ENCODE measurements at regions not wholly inside any gene's neighbourhood (a gene's known extent, or its start where the extent isn't known, plus 50 kb on each side); places are given as distances from the start of the nearest gene placed in this dataset.

GRCh38 chr7:11233871-11234270 is 260.2 kb downstream of the PHF14 start:
- Histone ChIP-seq H2AFZ (ENCODE audit: low read length) (no peak overlapping the region), H3K36me3 (replicated peaks in 1 of 2; ENCODE audit: control insufficient read depth in 1 of 2, insufficient read depth in 2 of 2, low read length in 2 of 2) (no peaks in the 10 kb centered on the region), H3K4me1 (ENCODE audit: insufficient read depth, low read length) (no peaks in the 10 kb centered on the region), H3K9me3 (ENCODE audit: low read length) (no peaks in the 10 kb centered on the region), H3K9ac (ENCODE audit: insufficient read depth, low read depth, low read length) (no peak overlapping the region), H3K27me3 (ENCODE audit: control insufficient read depth in 1 of 2, insufficient read depth in 2 of 2, low read length in 2 of 2) (no peaks in the 10 kb centered on the region; a peak in 1 of 5 replicates), H3K79me2 (ENCODE audit: insufficient read depth, low read length) (no peaks in the 10 kb centered on the region), H3K27ac (ENCODE audit: extremely low read length, insufficient read depth, low read length) (no peak overlapping the region), H3K4me2 (ENCODE audit: low read depth, low read length) (no peak overlapping the region), H4K20me1 (ENCODE audit: insufficient read depth, low read length) (no peaks in the 10 kb centered on the region), H3K4me3 (replicated peaks in 1 of 3; ENCODE audit: insufficient read depth in 1 of 3, low read depth in 2 of 3, low read length in 3 of 3) (no peak overlapping the region)
- intact Hi-C loops (cut with micrococcal nuclease; ENCODE audit: unreplicated experiment) = loop anchor here (10.0 kb wide), 1 partner anchor 91 kb away; no protein-coding TSS in a partner anchor
- no peak for ATAC-seq
- TF ChIP-seq ZNF879 (CRISPR knock-in tag; IDR thresholded peaks at IDR 0.05) = no peak
- WGBS (ENCODE audit: low lambda C conversion rate) = 3% methylated on average over 2 of the region's 2 CpGs
- no peak for FAIRE-seq
- no TSS peak for BruUV-seq (replicated peaks)
- ChIA-PET POLR2A (no interaction called here), CTCF (ENCODE audit: low intra/inter-chr PET ratio, low total read pairs) (no interaction called here)
- no peak for DNase-seq (ENCODE audit: low spot score)
- in situ Hi-C loops (cut with HindIII; ENCODE audit: extremely low pct_ligation_motif_present, low pct_unique_long_range_greater_than_20kb) = no loop called here

- Histone ChIP-seq H3K4me3 (replicated peaks in 1 of 3; ENCODE audit: insufficient read depth in 1 of 3, low read depth in 2 of 3, low read length in 3 of 3) (no peak overlapping the region), H3K9ac (ENCODE audit: insufficient read depth, low read depth, low read length) (no peak overlapping the region), H3K4me2 (ENCODE audit: low read depth, low read length) (no peak overlapping the region), H3K9me3 (ENCODE audit: low read length) (no peaks in the 10 kb centered on the region), H4K20me1 (ENCODE audit: insufficient read depth, low read length) (no peaks in the 10 kb centered on the region), H3K36me3 (replicated peaks in 1 of 2; ENCODE audit: control insufficient read depth in 1 of 2, insufficient read depth in 2 of 2, low read length in 2 of 2) (no peaks in the 10 kb centered on the region), H2AFZ (ENCODE audit: low read length) (no peak overlapping the region), H3K27ac (ENCODE audit: extremely low read length, insufficient read depth, low read length) (no peak overlapping the region), H3K4me1 (ENCODE audit: insufficient read depth, low read length) (no peaks in the 10 kb centered on the region), H3K27me3 (ENCODE audit: control insufficient read depth in 1 of 2, insufficient read depth in 2 of 2, low read length in 2 of 2) (no peaks in the 10 kb centered on the region; a peak in 1 of 5 replicates), H3K79me2 (ENCODE audit: insufficient read depth, low read length) (no peaks in the 10 kb centered on the region)
- no peak for DNase-seq (ENCODE audit: low spot score)
- TF ChIP-seq U2AF1 (optimal IDR thresholded peaks at IDR 0.05; ENCODE audit: low read depth, low read length) (no peak), ZNF747 (CRISPR knock-in tag; IDR thresholded peaks at IDR 0.05; ENCODE audit: borderline replicate concordance) (no peak), PHF21A (CRISPR knock-in tag; IDR thresholded peaks at IDR 0.05) (no peak), MLX (CRISPR knock-in tag; IDR thresholded peaks at IDR 0.05) (no peak), ZNF563 (CRISPR knock-in tag; IDR thresholded peaks at IDR 0.05) (no peak), ATAD3A (CRISPR knock-in tag; IDR thresholded peaks at IDR 0.05) (no peak), ZSCAN31 (CRISPR knock-in tag; IDR thresholded peaks at IDR 0.05; ENCODE audit: low read depth) (no peak), MEF2D (CRISPR knock-in tag; IDR thresholded peaks at IDR 0.05) (no peak), CAMTA2 (CRISPR knock-in tag; IDR thresholded peaks at IDR 0.05; ENCODE audit: borderline replicate concordance) (no peak)
- FAIRE-seq = no peak
- in situ Hi-C loops (cut with HindIII; ENCODE audit: extremely low pct_ligation_motif_present, low pct_unique_long_range_greater_than_20kb) (no loop called here), intact Hi-C loops (cut with micrococcal nuclease; ENCODE audit: unreplicated experiment) (loop anchor here (10.0 kb wide), 1 partner anchor 89 kb away; no protein-coding TSS in a partner anchor)
- ChIA-PET POLR2A (no interaction called here), CTCF (ENCODE audit: low intra/inter-chr PET ratio, low total read pairs) (no interaction called here)
- ATAC-seq = no peak
- 74% methylated on average over 8 of the region's 8 CpGs for WGBS (ENCODE audit: low lambda C conversion rate)
- no TSS peak for BruUV-seq (replicated peaks)
These were observed 261.8 kb downstream of the PHF14 start for GRCh38 chr7:11235491-11235890.

Measured in HepG2 (cell line).